Endothelial cell of umbilical vein (primary cell): ENCODE measurements at regions not wholly inside any gene's neighbourhood (a gene's known extent, or its start where the extent isn't known, plus 50 kb on each side); places are given as distances from the start of the nearest gene placed in this dataset.

ENCODE experiments used
- CTCF ChIP-seq, 2 donors: IDR thresholded peaks; 1 replicate in 1 of 2; 2 replicates in 1 of 2; pipeline ENCODE4 v1.5.1; 2011; ENCODE audit warnings: low read length in 2 of 2, mild to moderate bottlenecking in 2 of 2, moderate library complexity in 2 of 2, control low read depth in 1 of 2, inconsistent platforms in 1 of 2, low read depth in 1 of 2; ENCODE audit not compliant: insufficient read depth in 1 of 2; ENCODE audit errors: extremely low read depth in 1 of 2
- EZH2 ChIP-seq: IDR thresholded peaks from 2 replicates; pipeline ENCODE4 v1.6.1; 2012; ENCODE audit warnings: borderline replicate concordance, low read depth, mild to moderate bottlenecking, moderate library complexity, low read length, inconsistent platforms; ENCODE audit not compliant: severe bottlenecking
- FOS ChIP-seq: IDR thresholded peaks from 2 replicates; pipeline ENCODE4 v1.6.1; 2011; ENCODE audit warnings: mild to moderate bottlenecking, low read length, moderate library complexity, borderline replicate concordance; ENCODE audit not compliant: insufficient read depth
- JUN ChIP-seq: IDR thresholded peaks from 2 replicates; pipeline ENCODE4 v1.6.1; 2011; ENCODE audit warnings: borderline replicate concordance, low read depth; ENCODE audit not compliant: insufficient read length, insufficient read depth
- MYC ChIP-seq: IDR thresholded peaks from one replicate; pipeline ENCODE4 v1.6.1; 2011; ENCODE audit warnings: mild to moderate bottlenecking, low read depth, low read length
- POLR2A ChIP-seq: IDR thresholded peaks from 2 replicates; pipeline ENCODE4 v1.6.1; 2012; ENCODE audit warnings: low read depth, mild to moderate bottlenecking, control low read depth, low read length
- POLR2AphosphoS5 ChIP-seq: IDR thresholded peaks from 2 replicates; pipeline ENCODE4 v1.6.1; 2012; ENCODE audit warnings: low read depth, mild to moderate bottlenecking, control low read depth, low read length, moderate library complexity; ENCODE audit not compliant: insufficient read depth
- TF ChIP-seq, protein P1 (sequence below): IDR thresholded peaks from 2 replicates; pipeline ENCODE4 v1.6.1; 2011; ENCODE audit not compliant: insufficient read depth, insufficient read length

DNA sequence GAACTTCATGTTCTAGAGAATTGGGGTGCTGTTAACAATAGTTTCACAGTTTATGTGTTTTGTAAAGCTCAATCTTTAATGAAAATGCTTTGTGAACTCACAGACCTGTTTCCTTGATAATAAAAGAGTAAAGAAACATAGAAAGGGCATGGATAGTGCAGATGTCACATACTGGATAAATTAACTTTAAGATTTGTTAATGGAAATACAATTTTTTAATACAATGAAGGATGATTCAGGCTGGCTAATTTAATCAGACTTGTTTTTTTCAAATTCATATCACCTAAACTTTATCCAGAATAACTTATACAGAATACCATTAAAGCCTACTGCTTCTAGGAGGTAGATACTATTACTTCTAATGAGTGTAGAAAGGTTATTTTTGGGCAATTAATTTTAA is 1033.5 kb upstream of the SLC10A2 start:
- no peak for TF ChIP-seq CTCF (IDR thresholded peaks at IDR 0.05; ENCODE audit: extremely low read depth in 1 of 2, insufficient read depth in 1 of 2, low read depth in 1 of 2, low read length in 2 of 2)
- no peak for TF ChIP-seq POLR2A
- TF ChIP-seq MYC = no peak
- TF ChIP-seq, protein P1, sequence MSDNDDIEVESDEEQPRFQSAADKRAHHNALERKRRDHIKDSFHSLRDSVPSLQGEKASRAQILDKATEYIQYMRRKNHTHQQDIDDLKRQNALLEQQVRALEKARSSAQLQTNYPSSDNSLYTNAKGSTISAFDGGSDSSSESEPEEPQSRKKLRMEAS = no peak
- no peak for TF ChIP-seq POLR2AphosphoS5
- TF ChIP-seq EZH2 = no peak
- no peak for TF ChIP-seq FOS
- TF ChIP-seq JUN = no peak
